GM12878 (cell line): ENCODE measurements at regions not wholly inside any gene's neighbourhood (a gene's known extent, or its start where the extent isn't known, plus 50 kb on each side); places are given as distances from the start of the nearest gene placed in this dataset.

Source experiments
- ATAC-seq: fragments of 200-7000 bp; cut with Tn5 transposase; 3 replicates; pipeline ENCODE4 v1.9.1; 2020; ENCODE audit warnings: mild to moderate bottlenecking, moderate library complexity
- BruUV-seq: library from RNA; stranded (reverse); fragments of 400-500 nt; replicated peaks from 2 replicates; lab custom pipeline; 2021; lab: Mats Ljungman, UMichigan
- CTCF ChIA-PET: fragments of 300-600 bp; sonication (Branson Sonifier 250); formaldehyde crosslinking; extraction: SDS; loops from one replicate; lab custom pipeline; 2021; ENCODE audit warnings: inconsistent platforms; lab: Yijun Ruan, JAX
- POLR2A ChIA-PET: fragments of 350-600 bp; formaldehyde crosslinking; extraction: SDS; loops from one replicate; lab custom pipeline; 2021; ENCODE audit warnings: inconsistent platforms; lab: Charles Lee
- RAD21 ChIA-PET: fragments of 300-600 bp; sonication (Branson Sonifier 250); formaldehyde crosslinking; loops from one replicate; lab custom pipeline; 2023; ENCODE audit warnings: antibody characterized with exemption; ENCODE audit not compliant: unreplicated experiment; lab: Charles Lee
- SMC1A ChIA-PET: fragments of 300-600 bp; sonication (Branson Sonifier 250); formaldehyde crosslinking; loops from one replicate; lab custom pipeline; 2023; ENCODE audit not compliant: unreplicated experiment, uncharacterized antibody; lab: Charles Lee
- DNase-seq: peaks from one replicate; pipeline ENCODE4 v3.0.0-alpha.2; 2011; ENCODE audit warnings: low read depth, low spot score
- FAIRE-seq: peaks from 3 replicates; lab custom pipeline; 2011; peaks lifted over from hg19 to GRCh38; lab: Jason Lieb, UNC
- H2AFZ ChIP-seq: 2 replicates; pipeline ENCODE4 v1.6.0; 2011; ENCODE audit warnings: low read depth, low read length, control low read depth; ENCODE audit not compliant: control insufficient read depth
- H3K27ac ChIP-seq: 2 replicates; pipeline ENCODE4 v1.5.1; 2011; ENCODE audit warnings: control low read depth; ENCODE audit not compliant: control insufficient read depth, insufficient read depth
- H3K27me3 ChIP-seq, 2 experiments: replicated peaks in 1 of 2; 2 replicates each; pipeline versions ENCODE4 v1.6.0 to v1.6.1; 2011; ENCODE audit warnings: low read length in 1 of 2; ENCODE audit not compliant: control insufficient read depth in 2 of 2, insufficient read depth in 2 of 2
- H3K36me3 ChIP-seq, 2 experiments: 2 replicates each; pipeline ENCODE4 v1.5.1; 2011; ENCODE audit warnings: low read length in 1 of 2; ENCODE audit not compliant: control insufficient read depth in 2 of 2, insufficient read depth in 2 of 2
- H3K4me1 ChIP-seq: 2 replicates; pipeline ENCODE4 v1.6.1; 2011; ENCODE audit warnings: mild to moderate bottlenecking, low read length, moderate library complexity, mixed read lengths; ENCODE audit not compliant: control insufficient read depth, insufficient read depth
- H3K4me2 ChIP-seq: 2 replicates; pipeline ENCODE4 v1.6.0; 2011; ENCODE audit warnings: control low read depth; ENCODE audit not compliant: control insufficient read depth, insufficient read depth
- H3K4me3 ChIP-seq: fragments of 200-600 bp; sonication (generic); 2 replicates; pipeline ENCODE4 v1.5.1; 2016
- H3K79me2 ChIP-seq: 2 replicates; pipeline ENCODE4 v1.6.0; 2011; ENCODE audit warnings: low read length; ENCODE audit not compliant: control insufficient read depth, insufficient read depth
- H3K9ac ChIP-seq: 2 replicates; pipeline ENCODE4 v1.8.0; 2011; ENCODE audit warnings: low read length, control low read depth, mixed read lengths; ENCODE audit not compliant: control insufficient read depth, insufficient read depth
- H3K9me3 ChIP-seq: replicated peaks from 3 replicates; pipeline ENCODE4 v1.5.1; 2011; ENCODE audit warnings: mild to moderate bottlenecking, low read length; ENCODE audit not compliant: control insufficient read depth, insufficient read depth
- H4K20me1 ChIP-seq: 2 replicates; pipeline ENCODE4 v1.6.0; 2011; ENCODE audit not compliant: control insufficient read depth, insufficient read depth
- BCL11A ChIP-seq: IDR thresholded peaks from 2 replicates; pipeline ENCODE4 v1.6.1; 2011; ENCODE audit warnings: low read depth, low read length
- EP300 ChIP-seq, 2 experiments: fragments of 150-350 bp in 1 of 2; IDR thresholded peaks; 2 replicates each; pipeline ENCODE4 v1.6.1; 2011 to 2012; ENCODE audit warnings: low read depth in 2 of 2, low read length in 2 of 2, borderline replicate concordance in 1 of 2, improper control_type of control experiment in 1 of 2, inconsistent platforms in 1 of 2; ENCODE audit not compliant: control insufficient read depth in 1 of 2
- ESRRA ChIP-seq: IDR thresholded peaks from 2 replicates; pipeline ENCODE4 v1.6.1; 2012; ENCODE audit warnings: mild to moderate bottlenecking, low read length, improper control_type of control experiment
- IKZF1 ChIP-seq: fragments of 450-650 bp; conservative IDR thresholded peaks from 2 replicates; pipeline ENCODE4 v1.6.1; 2017; ENCODE audit warnings: antibody characterized with exemption, mild to moderate bottlenecking
- NRF1 ChIP-seq: conservative IDR thresholded peaks from 2 replicates; pipeline ENCODE4 v1.6.1; 2011; ENCODE audit warnings: mild to moderate bottlenecking, low read depth, low read length, improper control_type of control experiment
- SRF ChIP-seq, 2 experiments: IDR thresholded peaks; 2 replicates each; pipeline ENCODE4 v1.6.1; 2011; ENCODE audit warnings: low read depth in 2 of 2, low read length in 2 of 2, mild to moderate bottlenecking in 1 of 2, moderate library complexity in 1 of 2
- TARDBP ChIP-seq: IDR thresholded peaks from 2 replicates; pipeline ENCODE4 v1.6.1; 2016; ENCODE audit warnings: borderline replicate concordance
- YBX1 ChIP-seq: fragments of 450-650 bp; IDR thresholded peaks from 2 replicates; pipeline ENCODE4 v1.6.1; 2016; ENCODE audit warnings: antibody characterized with exemption
- WGBS: methylation state at CpG from one replicate; pipeline ENCODE4 v1.1.6; 2016; ENCODE audit warnings: low lambda C conversion rate; ENCODE audit not compliant: insufficient replicate concordance, insufficient coverage; ENCODE audit errors: missing lambda C conversion rate; 5-methylcytosine and 5-hydroxymethylcytosine counted together
- in situ Hi-C: fragments of 300-500 bp; cut with MboI; formaldehyde crosslinking; loops from 9 replicates; pipeline ENCODE4 v1.14.3; 2018; ENCODE audit warnings: mixed read lengths
- intact Hi-C: fragments of 100-400 bp; cut with micrococcal nuclease; formaldehyde crosslinking; loops from one replicate; pipeline ENCODE4 v1.14.2; 2022; ENCODE audit not compliant: unreplicated experiment
- TF ChIP-seq, protein P1 (sequence below): fragments of 450-650 bp; IDR thresholded peaks from 2 replicates; pipeline ENCODE4 v1.6.1; 2017; ENCODE audit warnings: mild to moderate bottlenecking
- TF ChIP-seq, protein P2 (sequence below): fragments of 150-350 bp; IDR thresholded peaks from 2 replicates; pipeline ENCODE4 v1.6.1; 2014; ENCODE audit warnings: mild to moderate bottlenecking, low read depth, low read length
- TF ChIP-seq, protein P3 (sequence below): IDR thresholded peaks from 2 replicates; pipeline ENCODE4 v1.6.1; 2012; ENCODE audit warnings: improper control_type of control experiment, low read depth, low read length; ENCODE audit not compliant: insufficient replicate concordance
- TF ChIP-seq, protein P4 (sequence below): fragments of 450-650 bp; formaldehyde crosslinking; IDR thresholded peaks from 2 replicates; pipeline ENCODE4 v1.4.0; 2022; ENCODE audit warnings: mild to moderate bottlenecking, moderate library complexity

DNA sequence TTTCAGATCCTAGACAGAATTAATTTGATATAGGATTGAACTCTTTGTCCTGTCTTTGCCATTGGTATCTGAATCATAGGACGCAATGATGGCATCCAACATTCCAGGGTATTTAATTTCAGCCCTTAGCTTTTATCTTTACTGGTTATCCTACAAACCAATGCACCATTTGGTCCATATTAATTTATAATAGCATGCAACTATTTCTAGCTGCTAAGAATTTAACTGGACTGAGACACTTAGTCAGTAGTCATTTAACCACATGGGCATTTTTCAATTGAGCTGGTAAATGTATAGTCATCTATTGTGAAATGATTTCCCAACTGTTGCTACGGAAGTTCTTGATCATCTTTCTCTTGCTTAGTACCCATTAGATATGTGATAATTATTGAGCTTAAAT is 141.1 kb downstream of the CD164 start:
- ChIA-PET POLR2A (no interaction called here), CTCF (interaction anchor here (0.6 to 1.3 kb wide), 3 partner anchors 9 to 177 kb away, joined by 3 to 4 read pairs (median 3); no protein-coding TSS in a partner anchor)
- no TSS peak for BruUV-seq
- no peak for TF ChIP-seq SRF (IDR thresholded peaks at IDR 0.05; ENCODE audit: low read depth in 2 of 2, low read length in 2 of 2)
- TF ChIP-seq, protein P1, sequence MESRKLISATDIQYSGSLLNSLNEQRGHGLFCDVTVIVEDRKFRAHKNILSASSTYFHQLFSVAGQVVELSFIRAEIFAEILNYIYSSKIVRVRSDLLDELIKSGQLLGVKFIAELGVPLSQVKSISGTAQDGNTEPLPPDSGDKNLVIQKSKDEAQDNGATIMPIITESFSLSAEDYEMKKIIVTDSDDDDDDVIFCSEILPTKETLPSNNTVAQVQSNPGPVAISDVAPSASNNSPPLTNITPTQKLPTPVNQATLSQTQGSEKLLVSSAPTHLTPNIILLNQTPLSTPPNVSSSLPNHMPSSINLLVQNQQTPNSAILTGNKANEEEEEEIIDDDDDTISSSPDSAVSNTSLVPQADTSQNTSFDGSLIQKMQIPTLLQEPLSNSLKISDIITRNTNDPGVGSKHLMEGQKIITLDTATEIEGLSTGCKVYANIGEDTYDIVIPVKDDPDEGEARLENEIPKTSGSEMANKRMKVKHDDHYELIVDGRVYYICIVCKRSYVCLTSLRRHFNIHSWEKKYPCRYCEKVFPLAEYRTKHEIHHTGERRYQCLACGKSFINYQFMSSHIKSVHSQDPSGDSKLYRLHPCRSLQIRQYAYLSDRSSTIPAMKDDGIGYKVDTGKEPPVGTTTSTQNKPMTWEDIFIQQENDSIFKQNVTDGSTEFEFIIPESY = no peak
- TF ChIP-seq ESRRA = no peak
- TF ChIP-seq, protein P2, sequence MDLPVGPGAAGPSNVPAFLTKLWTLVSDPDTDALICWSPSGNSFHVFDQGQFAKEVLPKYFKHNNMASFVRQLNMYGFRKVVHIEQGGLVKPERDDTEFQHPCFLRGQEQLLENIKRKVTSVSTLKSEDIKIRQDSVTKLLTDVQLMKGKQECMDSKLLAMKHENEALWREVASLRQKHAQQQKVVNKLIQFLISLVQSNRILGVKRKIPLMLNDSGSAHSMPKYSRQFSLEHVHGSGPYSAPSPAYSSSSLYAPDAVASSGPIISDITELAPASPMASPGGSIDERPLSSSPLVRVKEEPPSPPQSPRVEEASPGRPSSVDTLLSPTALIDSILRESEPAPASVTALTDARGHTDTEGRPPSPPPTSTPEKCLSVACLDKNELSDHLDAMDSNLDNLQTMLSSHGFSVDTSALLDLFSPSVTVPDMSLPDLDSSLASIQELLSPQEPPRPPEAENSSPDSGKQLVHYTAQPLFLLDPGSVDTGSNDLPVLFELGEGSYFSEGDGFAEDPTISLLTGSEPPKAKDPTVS = no peak
- TF ChIP-seq, protein P3, sequence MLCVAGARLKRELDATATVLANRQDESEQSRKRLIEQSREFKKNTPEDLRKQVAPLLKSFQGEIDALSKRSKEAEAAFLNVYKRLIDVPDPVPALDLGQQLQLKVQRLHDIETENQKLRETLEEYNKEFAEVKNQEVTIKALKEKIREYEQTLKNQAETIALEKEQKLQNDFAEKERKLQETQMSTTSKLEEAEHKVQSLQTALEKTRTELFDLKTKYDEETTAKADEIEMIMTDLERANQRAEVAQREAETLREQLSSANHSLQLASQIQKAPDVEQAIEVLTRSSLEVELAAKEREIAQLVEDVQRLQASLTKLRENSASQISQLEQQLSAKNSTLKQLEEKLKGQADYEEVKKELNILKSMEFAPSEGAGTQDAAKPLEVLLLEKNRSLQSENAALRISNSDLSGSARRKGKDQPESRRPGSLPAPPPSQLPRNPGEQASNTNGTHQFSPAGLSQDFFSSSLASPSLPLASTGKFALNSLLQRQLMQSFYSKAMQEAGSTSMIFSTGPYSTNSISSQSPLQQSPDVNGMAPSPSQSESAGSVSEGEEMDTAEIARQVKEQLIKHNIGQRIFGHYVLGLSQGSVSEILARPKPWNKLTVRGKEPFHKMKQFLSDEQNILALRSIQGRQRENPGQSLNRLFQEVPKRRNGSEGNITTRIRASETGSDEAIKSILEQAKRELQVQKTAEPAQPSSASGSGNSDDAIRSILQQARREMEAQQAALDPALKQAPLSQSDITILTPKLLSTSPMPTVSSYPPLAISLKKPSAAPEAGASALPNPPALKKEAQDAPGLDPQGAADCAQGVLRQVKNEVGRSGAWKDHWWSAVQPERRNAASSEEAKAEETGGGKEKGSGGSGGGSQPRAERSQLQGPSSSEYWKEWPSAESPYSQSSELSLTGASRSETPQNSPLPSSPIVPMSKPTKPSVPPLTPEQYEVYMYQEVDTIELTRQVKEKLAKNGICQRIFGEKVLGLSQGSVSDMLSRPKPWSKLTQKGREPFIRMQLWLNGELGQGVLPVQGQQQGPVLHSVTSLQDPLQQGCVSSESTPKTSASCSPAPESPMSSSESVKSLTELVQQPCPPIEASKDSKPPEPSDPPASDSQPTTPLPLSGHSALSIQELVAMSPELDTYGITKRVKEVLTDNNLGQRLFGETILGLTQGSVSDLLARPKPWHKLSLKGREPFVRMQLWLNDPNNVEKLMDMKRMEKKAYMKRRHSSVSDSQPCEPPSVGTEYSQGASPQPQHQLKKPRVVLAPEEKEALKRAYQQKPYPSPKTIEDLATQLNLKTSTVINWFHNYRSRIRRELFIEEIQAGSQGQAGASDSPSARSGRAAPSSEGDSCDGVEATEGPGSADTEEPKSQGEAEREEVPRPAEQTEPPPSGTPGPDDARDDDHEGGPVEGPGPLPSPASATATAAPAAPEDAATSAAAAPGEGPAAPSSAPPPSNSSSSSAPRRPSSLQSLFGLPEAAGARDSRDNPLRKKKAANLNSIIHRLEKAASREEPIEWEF = no peak
- TF ChIP-seq, protein P4, sequence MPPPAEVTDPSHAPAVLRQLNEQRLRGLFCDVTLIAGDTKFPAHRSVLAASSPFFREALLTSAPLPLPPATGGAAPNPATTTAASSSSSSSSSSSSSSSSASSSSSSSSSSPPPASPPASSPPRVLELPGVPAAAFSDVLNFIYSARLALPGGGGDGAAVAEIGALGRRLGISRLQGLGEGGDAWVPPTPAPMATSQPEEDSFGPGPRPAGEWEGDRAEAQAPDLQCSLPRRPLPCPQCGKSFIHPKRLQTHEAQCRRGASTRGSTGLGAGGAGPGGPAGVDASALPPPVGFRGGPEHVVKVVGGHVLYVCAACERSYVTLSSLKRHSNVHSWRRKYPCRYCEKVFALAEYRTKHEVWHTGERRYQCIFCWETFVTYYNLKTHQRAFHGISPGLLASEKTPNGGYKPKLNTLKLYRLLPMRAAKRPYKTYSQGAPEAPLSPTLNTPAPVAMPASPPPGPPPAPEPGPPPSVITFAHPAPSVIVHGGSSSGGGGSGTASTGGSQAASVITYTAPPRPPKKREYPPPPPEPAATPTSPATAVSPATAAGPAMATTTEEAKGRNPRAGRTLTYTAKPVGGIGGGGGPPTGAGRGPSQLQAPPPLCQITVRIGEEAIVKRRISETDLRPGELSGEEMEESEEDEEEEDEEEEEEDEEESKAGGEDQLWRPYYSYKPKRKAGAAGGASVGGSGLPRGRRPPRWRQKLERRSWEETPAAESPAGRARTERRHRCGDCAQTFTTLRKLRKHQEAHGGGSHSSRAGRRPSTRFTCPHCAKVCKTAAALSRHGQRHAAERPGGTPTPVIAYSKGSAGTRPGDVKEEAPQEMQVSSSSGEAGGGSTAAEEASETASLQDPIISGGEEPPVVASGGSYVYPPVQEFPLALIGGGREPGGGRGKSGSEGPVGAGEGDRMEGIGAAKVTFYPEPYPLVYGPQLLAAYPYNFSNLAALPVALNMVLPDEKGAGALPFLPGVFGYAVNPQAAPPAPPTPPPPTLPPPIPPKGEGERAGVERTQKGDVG (CRISPR knock-in tag) = no peak
- no peak for TF ChIP-seq NRF1
- TF ChIP-seq YBX1 = no peak
- no peak for TF ChIP-seq BCL11A
- TF ChIP-seq IKZF1 = no peak
- TF ChIP-seq TARDBP = no peak
- TF ChIP-seq EP300 (IDR thresholded peaks at IDR 0.05; ENCODE audit: borderline replicate concordance in 1 of 2, control insufficient read depth in 1 of 2, low read depth in 2 of 2, low read length in 2 of 2) = no peak

More for the DNA sequence above, 141.1 kb downstream of the CD164 start:
- Histone ChIP-seq H3K4me2 (no peak overlapping the region), H3K9ac (no peak overlapping the region), H3K27me3 (no peaks in the 10 kb centered on the region; a peak in 1 of 4 replicates), H3K27ac (no peak overlapping the region), H3K9me3 (no peaks in the 10 kb centered on the region), H3K79me2 (no peaks in the 10 kb centered on the region), H3K4me1 (no peaks in the 10 kb centered on the region), H3K4me3 (no peak overlapping the region), H2AFZ (no peak overlapping the region), H4K20me1 (no peaks in the 10 kb centered on the region), H3K36me3 (no peaks in the 10 kb centered on the region)
- RAD21 ChIA-PET = interaction anchor here (1.2 kb wide), 1 partner anchor 143 kb away, joined by 4 read pairs; no protein-coding TSS in a partner anchor
- no peak for DNase-seq
- no peak for FAIRE-seq
- intact Hi-C loops (no loop called here), in situ Hi-C loops (no loop called here)
- SMC1A ChIA-PET = interaction anchor here (1.3 to 1.5 kb wide), 2 partner anchors 20 to 145 kb away, joined by 3 read pairs; no protein-coding TSS in a partner anchor
- ATAC-seq = no peak
- WGBS = 71% methylated on average over 2 of the region's 2 CpGs
